Mucosa of rectum (tissue), 2 donors: ENCODE measurements at regions not wholly inside any gene's neighbourhood (a gene's known extent, or its start where the extent isn't known, plus 50 kb on each side); places are given as distances from the start of the nearest gene placed in this dataset.
A peak's percentile ranks its signal among the peaks of the same experiment; 100 is the strongest.

Experiments used
- H3K27ac ChIP-seq, 2 donors: one replicate each; pipeline ENCODE4 v1.7.0; 2013; ENCODE audit warnings: inconsistent platforms in 2 of 2, low read depth in 2 of 2, low read length in 2 of 2
- H3K27me3 ChIP-seq, 2 donors: one replicate each; pipeline ENCODE4 v1.7.0; 2013; ENCODE audit warnings: low read length in 2 of 2; ENCODE audit not compliant: control insufficient read depth in 2 of 2, insufficient read depth in 2 of 2
- H3K36me3 ChIP-seq, 2 donors: one replicate each; pipeline ENCODE4 v1.7.0; 2013; ENCODE audit warnings: low read length in 2 of 2; ENCODE audit not compliant: control insufficient read depth in 2 of 2, insufficient read depth in 2 of 2
- H3K4me1 ChIP-seq, 2 donors: one replicate each; pipeline ENCODE4 v1.7.0; 2013; ENCODE audit warnings: low read length in 2 of 2, mild to moderate bottlenecking in 1 of 2; ENCODE audit not compliant: control insufficient read depth in 2 of 2, insufficient read depth in 2 of 2
- H3K4me3 ChIP-seq, 2 donors: one replicate each; pipeline ENCODE4 v1.7.0; 2013; ENCODE audit warnings: low read length in 2 of 2
- H3K9ac ChIP-seq, 2 donors: one replicate each; pipeline ENCODE4 v1.7.0; 2013; ENCODE audit warnings: low read length in 2 of 2, low read depth in 1 of 2, mild to moderate bottlenecking in 1 of 2
- H3K9me3 ChIP-seq, 2 donors: one replicate each; pipeline ENCODE4 v1.7.0; 2013; ENCODE audit warnings: low read length in 2 of 2; ENCODE audit not compliant: control insufficient read depth in 2 of 2
- donor health status: healthy.
- donor health status: Normal muscosa, but diverticular disease.

DNA sequence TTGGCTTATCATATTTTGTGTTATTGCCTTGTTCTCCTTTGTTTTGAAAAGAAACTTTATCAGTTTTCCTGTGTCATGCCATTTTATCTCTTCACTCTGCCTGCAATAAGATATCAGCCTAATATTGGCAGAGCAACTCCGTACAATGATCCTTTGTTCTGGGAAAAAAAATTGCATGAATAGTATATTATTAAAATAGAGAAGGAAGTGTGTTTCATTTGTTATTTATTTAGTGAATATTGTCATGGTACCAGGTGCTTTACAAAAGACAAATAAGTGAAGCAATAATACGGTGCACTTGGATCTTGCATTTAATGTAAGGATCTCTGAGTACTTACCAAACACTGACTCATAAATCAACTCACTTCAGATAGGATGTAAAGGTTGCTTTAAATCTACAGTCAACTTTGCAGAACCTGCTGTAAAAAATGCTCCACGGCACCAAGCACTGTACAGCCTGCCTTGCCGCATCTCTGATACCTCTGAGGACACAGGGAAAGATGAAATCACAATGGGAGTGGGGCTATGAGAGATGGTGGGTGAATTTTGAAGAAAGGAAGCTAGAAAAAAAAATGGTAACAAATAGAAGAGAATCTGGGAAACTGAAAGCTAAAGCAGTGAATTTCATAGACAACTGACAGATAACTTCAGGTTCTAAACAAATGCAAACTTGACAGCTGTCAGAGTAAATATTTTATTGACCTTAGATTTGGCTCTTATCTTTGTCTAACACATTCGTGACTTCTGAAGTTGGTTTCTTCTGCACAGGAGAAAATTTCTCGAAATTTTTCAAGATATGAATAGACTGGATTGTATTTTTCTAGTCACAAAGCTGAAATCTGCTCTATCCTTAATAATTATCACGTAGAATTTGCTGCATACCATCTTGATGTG, 232.1 kb downstream of the ENC1 start:
- peak overlapping the region in 1 of 2 donors; percentile 5 for H3K4me3 ChIP-seq
- peak overlapping the region in 1 of 2 donors; percentile 6 for H3K27ac ChIP-seq
- no peak overlapping the region for H3K9ac ChIP-seq
- peaks cover 10 to 17% of the 10 kb centered on the region in 2 donors for H3K4me1 ChIP-seq
- H3K9me3 ChIP-seq, result no peaks in the 10 kb centered on the region
- H3K27me3 ChIP-seq, result no peaks in the 10 kb centered on the region
- no peaks in the 10 kb centered on the region for H3K36me3 ChIP-seq

DNA sequence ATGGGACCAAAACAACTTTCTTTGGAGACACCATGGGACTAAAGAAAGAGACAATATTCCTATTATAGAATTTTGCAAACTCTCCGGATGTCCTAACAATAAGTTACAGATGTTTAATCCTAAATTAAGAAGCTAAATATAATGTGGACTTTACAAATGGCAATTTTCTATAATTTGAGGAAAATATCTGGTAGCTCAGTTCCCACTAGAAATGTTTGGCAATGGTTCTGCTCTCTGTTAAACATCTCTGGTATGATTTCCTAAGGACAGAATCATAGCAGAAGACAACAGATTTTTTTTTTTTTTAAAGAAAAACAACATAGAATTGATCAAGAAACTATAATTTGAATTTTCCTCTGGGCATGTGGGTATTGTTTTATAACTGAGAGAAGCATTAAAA, 232.8 kb downstream of the ENC1 start:
- peaks cover 10 to 12% of the 10 kb centered on the region in 2 donors for H3K4me1 ChIP-seq
- H3K9ac ChIP-seq, result no peak overlapping the region
- H3K27me3 ChIP-seq, result no peaks in the 10 kb centered on the region
- no peaks in the 10 kb centered on the region for H3K36me3 ChIP-seq
- H3K9me3 ChIP-seq, result no peaks in the 10 kb centered on the region
- no peak overlapping the region for H3K4me3 ChIP-seq
- H3K27ac ChIP-seq, result no peak overlapping the region

- H3K27ac ChIP-seq, result no peak overlapping the region
- H3K27me3 ChIP-seq, result no peaks in the 10 kb centered on the region
- no peak overlapping the region for H3K4me3 ChIP-seq
- no peaks in the 10 kb centered on the region for H3K36me3 ChIP-seq
- no peak overlapping the region for H3K9ac ChIP-seq
- H3K9me3 ChIP-seq, result no peaks in the 10 kb centered on the region
- peaks cover 10 to 12% of the 10 kb centered on the region in 2 donors for H3K4me1 ChIP-seq
Measured at GRCh38 chr5:74406844-74407243, 233.7 kb downstream of the ENC1 start.

DNA sequence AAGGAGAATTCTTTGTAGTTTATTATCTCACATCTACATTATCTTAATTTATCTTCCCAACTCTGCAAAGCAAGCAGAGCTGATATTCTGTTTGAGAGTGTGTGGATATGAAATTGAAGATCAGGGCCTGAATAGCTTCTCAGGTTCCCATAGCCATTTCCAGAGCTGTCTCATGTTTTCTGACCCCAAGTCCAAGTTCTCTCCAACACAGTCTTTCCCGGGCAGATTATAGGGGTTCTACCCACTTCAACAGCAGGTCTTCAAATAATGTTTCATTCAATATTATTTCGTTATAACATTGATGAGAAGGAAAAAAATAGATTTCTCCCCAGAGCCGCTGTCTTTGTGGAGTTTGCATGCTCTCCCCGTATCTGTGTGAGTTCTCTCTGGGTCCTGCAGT, 234.9 kb downstream of the ENC1 start:
- no peak overlapping the region for H3K9ac ChIP-seq
- H3K27ac ChIP-seq, result no peak overlapping the region
- H3K9me3 ChIP-seq, result no peaks in the 10 kb centered on the region
- H3K36me3 ChIP-seq, result no peaks in the 10 kb centered on the region
- H3K4me1 ChIP-seq, result peaks cover 10 to 12% of the 10 kb centered on the region in 2 donors
- H3K27me3 ChIP-seq, result no peaks in the 10 kb centered on the region
- no peak overlapping the region for H3K4me3 ChIP-seq

- H3K36me3 ChIP-seq, result no peaks in the 10 kb centered on the region
- peak overlapping the region; percentile 3 to 8 for H3K27ac ChIP-seq
- H3K9me3 ChIP-seq, result no peaks in the 10 kb centered on the region
- H3K27me3 ChIP-seq, result no peaks in the 10 kb centered on the region
- peaks cover 12 to 13% of the 10 kb centered on the region in 2 donors for H3K4me1 ChIP-seq
- no peak overlapping the region for H3K9ac ChIP-seq
- H3K4me3 ChIP-seq, result no peak overlapping the region
Measured at GRCh38 chr5:74404574-74405508, 235.7 kb downstream of the ENC1 start.

DNA sequence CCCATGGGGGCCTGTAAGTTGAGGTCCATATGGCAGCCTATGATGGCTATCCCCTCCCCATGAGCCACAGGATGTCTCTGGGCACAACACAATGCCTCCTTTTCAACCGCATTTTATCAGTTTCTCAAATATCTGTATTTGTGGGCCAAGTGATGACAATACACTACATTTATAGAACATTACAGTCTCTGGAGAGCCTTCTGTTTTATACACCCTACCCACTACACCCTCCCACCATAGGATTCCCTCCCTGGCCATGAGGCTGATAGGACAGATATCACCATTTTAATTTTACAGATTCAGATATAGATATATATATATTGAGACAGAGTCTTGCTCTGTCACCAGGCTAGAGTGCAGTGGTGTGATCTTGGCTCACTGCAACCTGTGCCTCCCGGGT, 236.8 kb downstream of the ENC1 start:
- no peaks in the 10 kb centered on the region for H3K9me3 ChIP-seq
- H3K36me3 ChIP-seq, result no peaks in the 10 kb centered on the region
- H3K27me3 ChIP-seq, result no peaks in the 10 kb centered on the region
- H3K9ac ChIP-seq, result no peak overlapping the region
- H3K4me1 ChIP-seq, result peaks cover 8 to 9% of the 10 kb centered on the region in 2 donors
- H3K4me3 ChIP-seq, result no peak overlapping the region
- no peak overlapping the region for H3K27ac ChIP-seq

- no peaks in the 10 kb centered on the region for H3K9me3 ChIP-seq
- H3K4me3 ChIP-seq, result no peak overlapping the region
- no peak overlapping the region for H3K9ac ChIP-seq
- H3K27ac ChIP-seq, result no peak overlapping the region
- no peaks in the 10 kb centered on the region for H3K36me3 ChIP-seq
- H3K4me1 ChIP-seq, result peaks cover 6 to 9% of the 10 kb centered on the region in 2 donors
- H3K27me3 ChIP-seq, result no peaks in the 10 kb centered on the region
Measured at GRCh38 chr5:74402553-74402952, 238.0 kb downstream of the ENC1 start.

DNA sequence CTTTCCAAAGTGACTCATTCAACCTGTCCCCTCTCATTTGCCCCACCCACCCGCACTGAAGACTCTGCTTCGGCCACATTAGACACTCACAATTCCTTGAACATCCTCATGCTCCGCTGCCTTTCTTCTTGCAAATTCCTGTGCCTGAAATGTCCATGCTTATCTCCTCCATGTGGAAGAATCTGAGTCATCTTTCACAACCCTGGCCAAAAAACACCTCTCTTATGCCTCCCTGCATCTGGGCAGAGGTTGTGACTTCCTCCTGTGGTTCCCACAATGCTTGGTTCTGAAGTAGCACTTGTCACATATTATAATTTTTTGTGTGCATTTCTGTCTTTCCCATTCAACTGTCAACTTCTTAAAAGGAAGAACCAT, 238.6 kb downstream of the ENC1 start:
- Histone ChIP-seq H3K4me3 (no peak overlapping the region), H3K9me3 (no peaks in the 10 kb centered on the region), H3K27me3 (no peaks in the 10 kb centered on the region), H3K36me3 (no peaks in the 10 kb centered on the region), H3K4me1 (peaks cover 6 to 9% of the 10 kb centered on the region in 2 donors), H3K9ac (no peak overlapping the region), H3K27ac (no peak overlapping the region)

DNA sequence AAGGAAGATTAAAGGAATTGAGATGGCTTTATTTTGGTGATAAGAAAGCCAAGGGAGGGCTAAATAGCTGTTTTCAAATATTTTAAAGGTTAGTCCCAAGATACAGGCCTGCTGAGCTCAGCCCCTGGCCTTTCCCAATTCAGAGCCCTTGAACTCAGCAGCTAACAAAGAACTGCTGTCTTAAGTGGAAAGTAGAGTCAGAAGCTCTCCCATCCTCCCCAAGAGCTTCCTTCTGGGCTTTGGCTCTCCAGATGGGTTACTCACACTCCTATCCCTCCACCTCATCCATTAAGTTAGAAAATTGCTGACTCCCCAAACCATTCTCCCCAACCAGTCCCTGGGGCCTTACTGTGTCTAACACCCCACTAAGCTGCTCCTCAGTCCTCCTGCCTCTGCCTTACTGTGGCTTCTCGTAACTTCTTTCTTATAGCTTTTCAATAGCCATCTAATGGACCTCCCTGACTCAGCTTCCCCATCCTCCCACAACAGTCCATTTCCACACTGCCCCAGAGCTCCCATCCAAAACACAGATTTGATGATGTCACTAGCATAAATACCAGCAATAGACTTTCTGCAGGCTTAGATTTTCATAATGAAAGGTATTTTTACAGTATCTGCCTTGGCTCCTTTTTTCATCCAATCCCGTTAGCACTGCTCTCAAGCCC, 239.1 kb downstream of the ENC1 start:
- Histone ChIP-seq H3K4me1 (peaks cover 6 to 9% of the 10 kb centered on the region in 2 donors), H3K27me3 (no peaks in the 10 kb centered on the region), H3K4me3 (no peak overlapping the region), H3K36me3 (no peaks in the 10 kb centered on the region), H3K9me3 (no peaks in the 10 kb centered on the region), H3K9ac (no peak overlapping the region), H3K27ac (no peak overlapping the region)
